COLO668 (cell line): ENCODE measurements at regions not wholly inside any gene's neighbourhood (a gene's known extent, or its start where the extent isn't known, plus 50 kb on each side); places are given as distances from the start of the nearest gene placed in this dataset.

Experiments
- DNase-seq: peaks from one replicate; lab custom pipeline; 2025; ENCODE audit not compliant: unreplicated experiment; lab: John Stamatoyannopoulos, UW

DNA sequence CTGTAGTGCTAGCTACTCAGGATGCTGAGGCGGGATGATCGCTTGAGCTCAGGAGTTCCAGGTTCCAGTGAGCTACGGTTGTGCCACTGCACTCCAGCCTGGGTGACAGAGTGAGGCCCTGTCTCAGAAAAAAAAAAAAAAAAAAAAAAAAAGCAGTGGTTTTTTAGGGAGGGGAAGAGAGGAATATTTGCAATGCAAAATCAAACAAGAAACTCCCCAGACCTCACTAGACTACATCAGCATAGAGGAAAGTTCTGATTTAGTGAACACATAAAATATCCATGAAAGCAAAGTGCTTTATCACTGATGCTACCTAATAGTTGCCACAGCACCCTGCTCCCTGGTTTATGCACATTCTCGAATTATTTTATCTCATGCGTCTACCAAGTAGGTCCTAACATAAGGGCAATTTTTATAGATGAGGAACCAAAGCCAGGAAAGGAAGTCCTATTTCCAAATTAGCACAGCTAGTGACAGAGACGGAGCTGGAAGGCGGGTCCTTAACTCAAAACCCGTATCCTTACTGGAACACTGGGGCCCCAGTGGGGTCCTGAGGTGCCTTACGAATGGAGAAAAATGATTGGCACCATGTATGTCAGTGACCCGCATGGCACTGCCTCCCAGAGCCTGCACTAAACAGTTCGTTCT is 50.7 kb upstream of the GPR157 start:
- DNase-seq: no peak

DNA sequence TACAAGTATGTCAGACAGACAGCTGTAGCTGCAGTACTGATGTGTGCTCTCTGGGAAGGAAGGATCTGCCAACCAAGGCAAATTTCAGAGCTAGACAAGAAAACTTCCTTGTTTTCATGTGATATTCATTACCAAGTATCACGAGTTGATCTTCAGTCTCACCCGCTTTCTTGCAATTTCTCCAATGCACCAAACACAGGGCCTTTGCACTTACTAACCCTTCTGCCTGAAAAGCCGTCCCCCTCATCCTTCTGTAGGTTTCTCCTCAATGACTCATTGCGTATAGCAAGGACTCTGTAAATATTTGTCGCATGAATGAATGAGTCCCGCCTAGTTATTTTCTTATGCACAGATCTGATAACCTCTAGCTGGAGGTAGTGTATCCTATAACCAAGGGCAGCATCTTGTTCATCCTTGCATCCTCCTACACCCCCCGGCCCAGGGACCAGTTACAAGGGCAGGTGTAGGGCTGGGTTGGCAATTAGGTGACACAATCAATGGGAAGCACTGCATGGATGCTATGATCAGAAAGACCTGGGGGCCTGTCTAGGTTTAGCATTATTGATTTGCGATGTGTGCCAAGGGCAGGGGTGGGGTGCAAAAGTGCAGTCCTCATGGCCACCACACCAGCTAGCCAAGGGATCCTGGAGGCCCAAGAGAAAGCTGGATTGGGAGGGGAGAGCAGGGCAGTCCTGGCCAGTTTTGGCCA is 51.4 kb upstream of the GPR157 start:
- peak; percentile 33 for DNase-seq

DNA sequence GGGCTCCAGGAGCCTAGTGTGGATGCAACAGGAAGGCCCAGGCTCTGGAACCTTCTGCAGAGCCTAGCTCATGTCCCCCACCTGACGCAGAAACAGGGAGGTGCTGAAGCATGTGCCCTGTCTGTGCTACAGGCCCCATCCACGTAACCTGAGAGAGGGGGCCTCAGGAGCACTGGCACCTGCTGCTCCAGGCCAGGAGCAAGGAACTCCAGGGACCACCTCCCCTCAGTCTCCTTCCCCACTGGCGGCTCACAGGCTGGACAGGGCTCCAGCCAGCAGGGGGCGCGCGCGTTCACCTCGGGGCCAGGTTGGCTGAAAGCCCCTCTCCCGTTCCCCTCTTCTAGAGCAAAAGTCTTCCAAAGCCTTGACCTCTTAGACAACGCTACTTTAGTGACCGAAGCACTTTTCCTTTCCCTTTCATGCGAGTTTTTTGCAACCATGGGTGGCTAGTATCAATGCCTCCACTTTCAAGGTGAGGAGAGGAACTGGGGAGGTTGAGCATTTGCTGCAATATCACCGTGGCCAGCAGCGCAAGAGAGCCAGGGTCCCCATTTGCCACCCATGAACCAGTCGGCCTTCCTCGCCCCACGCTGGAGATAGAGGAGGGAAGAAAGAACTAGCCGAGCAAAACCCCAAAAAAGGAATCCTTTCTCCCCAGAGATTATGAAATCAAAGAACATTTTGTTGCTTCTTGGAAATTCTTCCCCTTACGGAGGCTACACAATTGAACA is 52.4 kb upstream of the GPR157 start:
- peak; percentile 66 for DNase-seq

DNA sequence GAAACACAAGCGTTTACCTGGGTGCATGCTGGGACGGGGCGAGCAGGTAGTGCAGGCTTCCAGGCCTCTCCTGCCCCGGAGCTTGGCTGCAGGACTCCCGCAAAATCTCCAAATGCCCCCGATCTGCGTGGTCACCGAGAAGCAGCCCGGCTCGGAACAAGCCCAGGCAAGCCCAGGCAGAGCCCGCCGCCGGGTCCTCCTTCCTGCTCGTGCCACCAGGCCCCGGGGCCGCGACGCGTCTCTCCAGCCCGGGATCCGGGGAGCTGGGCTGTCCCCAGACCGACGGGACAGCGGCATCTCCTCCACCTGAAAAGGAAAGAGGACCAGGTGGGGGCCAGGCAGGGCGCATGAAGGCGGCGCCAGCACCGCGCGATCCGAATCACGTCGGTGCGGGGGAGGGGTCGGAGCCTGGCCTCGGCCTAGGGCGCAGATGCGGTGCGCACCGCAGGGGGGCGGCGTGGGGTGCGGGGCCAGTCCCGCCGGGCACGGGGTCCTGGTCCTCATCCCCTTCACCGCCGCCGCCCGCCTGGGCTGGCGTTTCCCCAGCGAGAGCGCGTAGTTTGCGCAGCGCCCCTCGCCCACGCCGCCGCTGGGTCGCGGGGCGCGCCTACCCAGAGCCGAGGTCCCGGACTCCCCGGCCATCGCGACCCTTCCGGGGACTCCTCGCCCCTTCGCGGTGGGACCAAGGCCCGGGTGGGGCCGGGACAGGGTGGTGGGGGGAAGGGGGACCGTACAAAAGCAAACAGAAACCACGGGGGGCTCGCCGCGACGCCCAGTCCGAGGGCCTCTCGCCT is 52.4 kb upstream of the H6PD start:
- peak; percentile 86 for DNase-seq

DNA sequence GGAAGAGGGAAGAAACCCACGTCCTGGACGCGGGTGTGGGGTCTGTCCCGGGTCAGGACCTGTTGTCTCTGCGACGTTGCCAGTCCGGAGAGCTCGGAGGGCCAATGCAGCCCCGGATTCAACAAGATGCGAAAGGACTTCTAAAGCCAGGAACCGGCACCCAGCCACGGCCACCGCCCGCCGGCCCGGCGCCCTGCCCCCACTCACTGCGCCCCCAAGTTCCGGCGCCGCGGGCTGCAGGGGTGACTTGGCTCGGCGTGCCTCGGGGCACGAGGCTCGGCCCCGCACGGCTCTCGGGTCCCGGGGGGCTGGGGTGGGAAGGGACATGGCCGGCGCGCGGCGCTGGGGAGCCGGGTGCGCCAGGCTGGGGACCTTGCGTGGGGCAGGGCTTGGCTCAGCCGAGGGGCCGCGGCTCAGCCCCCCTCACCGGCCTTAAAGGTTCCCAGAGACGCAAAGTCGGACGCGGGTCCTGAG is 51.8 kb upstream of the H6PD start:
- no peak for DNase-seq

DNA sequence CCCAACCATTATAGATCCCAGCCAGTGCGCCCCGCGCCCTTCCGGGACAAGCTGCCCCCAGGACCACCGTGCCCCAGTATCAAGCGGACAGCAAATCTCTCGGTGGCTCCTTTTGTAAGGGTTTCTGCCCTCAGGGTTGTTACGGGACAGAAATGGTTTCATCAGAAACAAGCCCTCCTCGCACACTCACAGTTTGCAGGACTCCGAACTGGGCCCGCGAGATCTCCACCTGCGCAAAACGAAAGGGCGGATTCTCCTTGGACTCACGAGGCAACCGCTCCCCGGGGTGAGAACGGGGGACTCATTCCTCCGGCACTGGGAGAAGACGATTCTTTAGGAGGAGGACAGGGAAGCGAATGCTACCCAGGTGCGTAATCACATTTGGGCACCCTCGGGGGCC is 51.1 kb upstream of the H6PD start:
- no peak for DNase-seq

DNA sequence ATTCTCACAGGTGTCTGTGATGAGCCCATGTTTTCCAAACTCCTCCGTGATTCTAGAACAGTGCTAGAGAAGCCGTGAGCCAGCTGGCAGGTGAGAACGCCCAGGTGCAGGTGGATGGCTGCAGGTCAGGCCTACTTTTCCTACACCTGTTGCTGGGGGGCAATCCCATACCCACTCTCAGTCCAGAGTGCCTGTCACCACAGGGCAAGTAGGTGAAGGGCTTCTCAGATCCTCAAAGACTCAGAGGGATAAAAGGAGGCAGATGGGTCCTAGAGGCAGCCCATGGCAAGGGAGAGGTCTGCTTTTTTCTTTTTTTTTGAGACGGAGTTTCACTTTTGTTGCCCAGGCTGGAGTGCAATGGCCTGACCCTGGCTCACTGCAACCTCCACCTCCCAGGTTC is 50.7 kb upstream of the H6PD start:
- peak; percentile 58 for DNase-seq

DNA sequence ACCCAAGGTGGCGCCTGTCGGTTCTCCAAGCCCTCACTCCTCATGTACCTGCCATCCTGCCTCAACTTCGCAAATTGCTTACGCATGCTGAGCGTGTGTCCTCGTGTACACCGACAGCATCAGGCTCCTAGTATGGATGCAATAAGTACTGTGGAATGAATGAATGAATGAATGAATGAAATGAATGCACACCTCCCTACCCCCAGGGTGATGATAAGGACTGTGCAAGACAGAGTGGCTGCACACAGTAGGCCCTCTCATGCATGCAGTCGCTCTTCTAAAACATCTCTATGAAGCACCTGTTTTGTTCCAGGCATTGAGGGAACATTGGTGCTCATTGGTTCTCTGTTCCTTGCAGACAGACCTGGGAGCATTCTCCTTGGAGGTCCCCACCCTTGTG is 49.8 kb upstream of the H6PD start:
- no peak for DNase-seq
